ENCODE measurements at regions not wholly inside any gene's neighbourhood (a gene's known extent, or its start where the extent isn't known, plus 50 kb on each side); places are given as distances from the start of the nearest gene placed in this dataset.

DNA sequence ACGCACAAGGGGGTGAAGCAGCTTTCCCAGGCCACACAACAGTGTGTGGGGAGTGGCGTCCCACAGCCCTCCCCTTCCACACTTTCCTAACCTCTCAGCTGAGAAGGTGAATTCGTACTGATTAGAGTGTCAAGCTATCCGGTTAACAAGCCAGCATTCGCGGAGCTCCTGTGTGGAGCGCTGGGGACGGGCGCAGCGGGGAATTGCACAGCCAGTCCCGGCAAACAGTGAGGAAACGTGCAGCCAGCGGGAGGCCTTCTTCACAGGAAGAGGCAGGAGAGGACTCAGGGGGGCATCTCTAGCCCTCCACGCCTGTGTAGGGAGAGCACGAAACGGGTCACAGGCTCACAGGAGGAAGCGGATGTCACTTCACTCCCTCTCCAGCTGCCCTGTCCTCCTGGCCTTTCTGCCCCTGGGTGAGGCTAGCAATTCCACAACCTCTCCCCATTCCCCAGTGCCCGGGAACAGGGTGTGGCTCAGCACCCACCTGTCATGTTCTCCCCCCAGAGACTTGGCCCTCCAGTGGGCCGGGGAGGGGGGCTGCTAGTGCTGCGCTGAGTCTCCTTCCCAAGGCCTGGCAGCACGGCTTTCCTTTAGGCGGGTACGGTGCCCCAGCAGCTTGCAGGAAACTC, 117.3 kb downstream of the CPZ start:
- no peak for TF ChIP-seq POLR2A (IDR thresholded peaks at IDR 0.05)
- TF ChIP-seq POLR2AphosphoS5 (IDR thresholded peaks at IDR 0.05) = no peak
- TF ChIP-seq, protein P1, sequence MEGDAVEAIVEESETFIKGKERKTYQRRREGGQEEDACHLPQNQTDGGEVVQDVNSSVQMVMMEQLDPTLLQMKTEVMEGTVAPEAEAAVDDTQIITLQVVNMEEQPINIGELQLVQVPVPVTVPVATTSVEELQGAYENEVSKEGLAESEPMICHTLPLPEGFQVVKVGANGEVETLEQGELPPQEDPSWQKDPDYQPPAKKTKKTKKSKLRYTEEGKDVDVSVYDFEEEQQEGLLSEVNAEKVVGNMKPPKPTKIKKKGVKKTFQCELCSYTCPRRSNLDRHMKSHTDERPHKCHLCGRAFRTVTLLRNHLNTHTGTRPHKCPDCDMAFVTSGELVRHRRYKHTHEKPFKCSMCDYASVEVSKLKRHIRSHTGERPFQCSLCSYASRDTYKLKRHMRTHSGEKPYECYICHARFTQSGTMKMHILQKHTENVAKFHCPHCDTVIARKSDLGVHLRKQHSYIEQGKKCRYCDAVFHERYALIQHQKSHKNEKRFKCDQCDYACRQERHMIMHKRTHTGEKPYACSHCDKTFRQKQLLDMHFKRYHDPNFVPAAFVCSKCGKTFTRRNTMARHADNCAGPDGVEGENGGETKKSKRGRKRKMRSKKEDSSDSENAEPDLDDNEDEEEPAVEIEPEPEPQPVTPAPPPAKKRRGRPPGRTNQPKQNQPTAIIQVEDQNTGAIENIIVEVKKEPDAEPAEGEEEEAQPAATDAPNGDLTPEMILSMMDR (IDR thresholded peaks at IDR 0.05) = no peak
- TF ChIP-seq EP300 (IDR thresholded peaks at IDR 0.05) = no peak
- H3K4me1 ChIP-seq = no peaks in the 10 kb centered on the region
- H3K4me3 ChIP-seq = no peak overlapping the region
- H3K27ac ChIP-seq = no peak overlapping the region
- no peaks in the 10 kb centered on the region for H3K36me3 ChIP-seq
- 36 to 48% methylated on average over 17 to 23 of the region's 23 CpGs for WGBS, 2 donors
- DNase-seq (peak in 1 of 2 donors; percentile 12), ATAC-seq (ENCODE audit: low FRiP score in 2 of 2) (no peak)
- peaks cover 4 to 14% (median 9%) of the 10 kb centered on the region in 4 donors for H3K9me3 ChIP-seq
- H3K27me3 ChIP-seq = no peaks in the 10 kb centered on the region

DNA sequence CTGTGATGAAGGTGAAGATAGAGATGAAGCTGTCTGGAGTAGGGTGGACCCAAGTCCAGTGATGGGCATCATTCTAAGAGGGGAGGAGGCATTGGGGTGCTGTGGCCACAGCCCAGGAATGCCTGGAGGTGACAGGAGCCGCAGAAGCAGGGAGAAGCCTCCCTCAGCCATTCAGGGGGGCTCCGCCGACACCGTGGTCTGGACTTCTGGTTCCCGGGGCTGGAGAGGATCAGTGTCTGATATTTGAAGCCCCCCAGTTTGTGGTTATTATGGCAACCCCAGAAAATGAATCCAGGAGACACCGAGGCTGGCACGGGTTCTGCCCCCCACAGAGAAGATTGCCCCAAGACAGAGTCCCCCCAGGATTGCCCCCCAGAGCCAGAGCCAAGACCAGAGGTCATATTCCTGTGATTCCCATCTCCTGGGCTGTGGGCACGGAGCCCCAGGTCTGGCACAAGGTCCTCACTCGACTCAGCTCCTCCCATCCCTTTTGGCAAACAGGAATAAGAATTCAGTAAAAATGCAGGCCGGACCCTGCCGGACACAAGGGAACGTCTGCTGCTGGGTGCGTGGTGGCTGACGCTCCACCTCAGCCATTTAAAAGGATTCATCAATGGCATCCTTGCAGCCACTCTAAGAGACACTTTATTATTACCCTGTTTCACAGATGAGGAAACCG, 116.6 kb downstream of the CPZ start:
- DNase-seq = peak in 1 of 2 donors; percentile 14
- peaks cover 3 to 13% (median 9%) of the 10 kb centered on the region in 4 donors for H3K9me3 ChIP-seq
- TF ChIP-seq, protein P1 (IDR thresholded peaks at IDR 0.05) = no peak
- TF ChIP-seq EP300 (IDR thresholded peaks at IDR 0.05) = no peak
- H3K36me3 ChIP-seq = no peaks in the 10 kb centered on the region
- no peak overlapping the region for H3K27ac ChIP-seq
- H3K4me3 ChIP-seq = no peak overlapping the region
- ATAC-seq (ENCODE audit: low FRiP score in 2 of 2) = no peak
- H3K27me3 ChIP-seq = no peaks in the 10 kb centered on the region
- WGBS, 2 donors = 78 to 81% methylated on average over 13 to 15 of the region's 15 CpGs
- H3K4me1 ChIP-seq = no peaks in the 10 kb centered on the region

DNA sequence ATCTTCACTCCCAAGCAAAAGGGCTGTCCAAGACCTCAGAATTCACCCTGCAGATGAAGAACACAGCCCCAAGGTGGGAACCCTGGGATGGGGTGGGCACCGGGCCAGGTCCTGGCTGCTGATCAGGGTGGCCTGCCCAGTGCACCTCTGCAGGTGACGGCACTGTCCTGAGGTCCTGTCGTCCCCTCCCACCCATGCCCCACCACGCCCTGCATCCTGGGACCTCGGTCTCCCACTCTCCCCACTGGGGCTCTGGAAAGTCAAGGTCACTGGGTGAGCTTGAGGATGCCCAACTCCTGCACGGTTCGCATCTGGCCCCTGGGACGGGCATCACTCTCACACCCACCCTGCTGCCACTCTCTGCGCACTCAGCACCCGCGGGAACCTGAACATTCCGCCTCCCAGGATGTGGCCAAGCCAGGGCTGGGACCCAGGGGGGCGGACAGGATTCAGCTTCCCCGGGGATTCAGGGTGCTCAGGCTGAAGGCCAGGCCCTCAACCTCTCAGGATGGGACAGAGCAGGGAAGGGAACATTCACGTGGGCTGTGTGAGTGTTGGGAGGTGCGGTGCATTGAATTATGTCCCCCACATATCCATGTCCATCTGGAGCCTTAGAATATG, 115.9 kb downstream of the CPZ start:
- WGBS, 2 donors = 80% methylated on average over 11 to 16 of the region's 16 CpGs
- Histone ChIP-seq H3K4me1 (no peaks in the 10 kb centered on the region), H3K4me3 (no peak overlapping the region), H3K9me3 (peaks cover 0 to 11% (median 7%) of the 10 kb centered on the region in 4 donors), H3K36me3 (no peaks in the 10 kb centered on the region), H3K27ac (no peak overlapping the region), H3K27me3 (no peaks in the 10 kb centered on the region)
- TF ChIP-seq, protein P1 (IDR thresholded peaks at IDR 0.05) = no peak
- peak in 1 of 2 donors; percentile 1 for ATAC-seq (ENCODE audit: low FRiP score in 2 of 2)
- peak; percentile 17 to 26 for DNase-seq

DNA sequence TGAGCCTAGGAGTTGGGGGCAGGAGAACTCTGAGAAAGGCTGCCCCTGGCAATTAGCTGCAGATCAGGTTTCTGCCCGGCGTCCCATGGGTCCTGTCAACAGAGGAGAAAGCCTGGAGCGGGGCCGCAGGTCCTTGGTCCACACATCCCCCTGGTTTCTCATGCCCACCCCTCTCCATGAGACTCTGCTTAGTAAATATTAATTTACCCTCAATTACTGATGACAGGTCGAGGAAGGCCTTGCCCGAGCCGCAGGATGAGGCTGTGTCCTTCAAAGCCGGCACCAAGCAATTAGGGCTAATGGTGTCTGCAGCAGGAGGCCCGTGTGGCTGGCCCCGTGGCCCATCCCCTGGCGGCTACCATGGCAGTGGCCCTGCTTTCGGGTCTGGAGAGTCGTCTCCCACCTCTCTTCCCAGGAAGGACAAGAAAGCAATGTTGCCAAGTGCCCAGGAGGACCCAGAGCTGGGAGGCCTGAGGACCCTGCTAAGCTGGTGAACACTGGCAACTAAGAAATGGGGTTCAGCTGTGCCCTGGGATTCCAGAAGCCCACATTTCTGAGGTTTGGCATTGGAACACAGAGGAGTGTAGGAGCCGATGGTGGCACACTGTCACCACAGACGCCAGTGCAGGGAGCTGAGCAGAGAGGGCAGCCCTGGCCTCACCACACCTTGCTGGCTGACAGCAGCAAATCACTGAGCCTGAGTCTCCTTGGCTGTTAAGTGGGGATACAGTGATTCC, 114.6 kb downstream of the CPZ start:
- Histone ChIP-seq H3K27me3 (no peaks in the 10 kb centered on the region), H3K27ac (no peak overlapping the region), H3K36me3 (no peaks in the 10 kb centered on the region), H3K4me3 (no peak overlapping the region), H3K9me3 (peaks cover 0 to 3% (median 0%) of the 10 kb centered on the region in 4 donors), H3K4me1 (no peaks in the 10 kb centered on the region)
- DNase-seq = peak in 1 of 2 donors; percentile 12
- ATAC-seq (ENCODE audit: low FRiP score in 2 of 2) = no peak
- WGBS, 2 donors = 42 to 56% methylated on average over 6 to 15 of the region's 15 CpGs
- TF ChIP-seq EP300 (IDR thresholded peaks at IDR 0.05) (no peak), POLR2AphosphoS5 (IDR thresholded peaks at IDR 0.05) (no peak), POLR2A (IDR thresholded peaks at IDR 0.05) (no peak)
- TF ChIP-seq, protein P1 (IDR thresholded peaks at IDR 0.05) = no peak

Measured in upper lobe of left lung (tissue), 6 donors.